ENCODE measurements at regions not wholly inside any gene's neighbourhood (a gene's known extent, or its start where the extent isn't known, plus 50 kb on each side); places are given as distances from the start of the nearest gene placed in this dataset.

GRCh38 chr6:139588076-139588639 lies 213.7 kb upstream of the CITED2 start:
- no peak overlapping the region for H3K4me3 ChIP-seq (ENCODE audit: insufficient read depth in 1 of 2, low read depth in 1 of 2, low read length in 2 of 2)
- no peak overlapping the region for H2AFZ ChIP-seq (ENCODE audit: low read depth, low read length)
- H2BK120ac ChIP-seq (ENCODE audit: low read depth, low read length), result peak overlapping the region; percentile 77
- no peak overlapping the region for H4K91ac ChIP-seq (ENCODE audit: low read length)
- no peaks in the 10 kb centered on the region for H3K27me3 ChIP-seq (ENCODE audit: control insufficient read depth in 1 of 2, insufficient read depth in 1 of 2, low read length in 2 of 2)
- H2AK5ac ChIP-seq (ENCODE audit: low read length, severe bottlenecking), result peak overlapping the region; percentile 97
- H3K27ac ChIP-seq (ENCODE audit: low read length, poor library complexity, severe bottlenecking), result peak overlapping the region; percentile 98
- no peaks in the 10 kb centered on the region for H3K79me1 ChIP-seq (replicated peaks; ENCODE audit: low read length, poor library complexity, severe bottlenecking)
- peak overlapping the region; percentile 96 for H2BK5ac ChIP-seq (ENCODE audit: low read depth, low read length, poor library complexity, severe bottlenecking)
- H2BK15ac ChIP-seq (ENCODE audit: low read depth, poor library complexity, severe bottlenecking), result no peak overlapping the region
- H4K8ac ChIP-seq (ENCODE audit: low read length), result peak overlapping the region; percentile 27
- no peak overlapping the region for H3K4me2 ChIP-seq (ENCODE audit: low read length, poor library complexity, severe bottlenecking)
- peak overlapping the region; percentile 8 to 52 for H2BK12ac ChIP-seq (ENCODE audit: low read length in 2 of 2)
- WGBS, result 17% methylated on average over 3 of the region's 3 CpGs
- peak overlapping the region; percentile 44 to 85 for H3K18ac ChIP-seq (ENCODE audit: low read depth in 1 of 2, low read length in 2 of 2)
- no peaks in the 10 kb centered on the region for H3K9me3 ChIP-seq (ENCODE audit: control insufficient read depth, low read length)
- H3K14ac ChIP-seq (ENCODE audit: low read length in 2 of 2), result no peak overlapping the region
- H3K36me3 ChIP-seq (ENCODE audit: control insufficient read depth in 1 of 2, insufficient read depth in 2 of 2, low read depth in 1 of 2, low read length in 2 of 2), result no peaks in the 10 kb centered on the region
- H3K9ac ChIP-seq (ENCODE audit: low read length), result peak overlapping the region; percentile 19
- H3K4me1 ChIP-seq (ENCODE audit: control insufficient read depth, insufficient read depth, low read depth, low read length), result peaks cover 4% of the 10 kb centered on the region
- H3K23ac ChIP-seq (ENCODE audit: low read length in 2 of 2), result no peak overlapping the region
- H3K4ac ChIP-seq (ENCODE audit: low read depth in 1 of 2, low read length in 2 of 2), result peak overlapping the region; percentile 21 to 61
- DNase-seq, result peak; percentile 75

- Histone ChIP-seq H3K27me3 (ENCODE audit: control insufficient read depth in 1 of 2, insufficient read depth in 1 of 2, low read length in 2 of 2) (no peaks in the 10 kb centered on the region), H3K36me3 (ENCODE audit: control insufficient read depth in 1 of 2, insufficient read depth in 2 of 2, low read depth in 1 of 2, low read length in 2 of 2) (no peaks in the 10 kb centered on the region), H3K27ac (ENCODE audit: low read length, poor library complexity, severe bottlenecking) (peak overlapping the region; percentile 98), H2BK15ac (ENCODE audit: low read depth, poor library complexity, severe bottlenecking) (no peak overlapping the region), H3K4ac (ENCODE audit: low read depth in 1 of 2, low read length in 2 of 2) (no peak overlapping the region), H3K4me2 (ENCODE audit: low read length, poor library complexity, severe bottlenecking) (no peak overlapping the region), H3K14ac (ENCODE audit: low read length in 2 of 2) (no peak overlapping the region), H3K4me3 (ENCODE audit: insufficient read depth in 1 of 2, low read depth in 1 of 2, low read length in 2 of 2) (no peak overlapping the region), H2AK5ac (ENCODE audit: low read length, severe bottlenecking) (no peak overlapping the region), H2BK120ac (ENCODE audit: low read depth, low read length) (no peak overlapping the region), H2BK5ac (ENCODE audit: low read depth, low read length, poor library complexity, severe bottlenecking) (no peak overlapping the region), H4K91ac (ENCODE audit: low read length) (no peak overlapping the region), H4K8ac (ENCODE audit: low read length) (no peak overlapping the region), H3K9ac (ENCODE audit: low read length) (no peak overlapping the region), H3K23ac (ENCODE audit: low read length in 2 of 2) (no peak overlapping the region), H2AFZ (ENCODE audit: low read depth, low read length) (no peak overlapping the region), H3K9me3 (ENCODE audit: control insufficient read depth, low read length) (no peaks in the 10 kb centered on the region), H3K79me1 (replicated peaks; ENCODE audit: low read length, poor library complexity, severe bottlenecking) (no peaks in the 10 kb centered on the region), H3K18ac (ENCODE audit: low read depth in 1 of 2, low read length in 2 of 2) (no peak overlapping the region), H2BK12ac (ENCODE audit: low read length in 2 of 2) (no peak overlapping the region), H3K4me1 (ENCODE audit: control insufficient read depth, insufficient read depth, low read depth, low read length) (peaks cover 5% of the 10 kb centered on the region)
- WGBS, result 0% methylated on average over 6 of the region's 6 CpGs
- DNase-seq, result peak; percentile 89
These were observed 213.0 kb upstream of the CITED2 start for GRCh38 chr6:139587469-139587868.

- Histone ChIP-seq H3K4ac (ENCODE audit: low read depth in 1 of 2, low read length in 2 of 2) (peak overlapping the region in 1 of 2 experiments; percentile 24), H3K4me3 (ENCODE audit: insufficient read depth in 1 of 2, low read depth in 1 of 2, low read length in 2 of 2) (no peak overlapping the region), H3K18ac (ENCODE audit: low read depth in 1 of 2, low read length in 2 of 2) (no peak overlapping the region), H2AK5ac (ENCODE audit: low read length, severe bottlenecking) (no peak overlapping the region), H4K8ac (ENCODE audit: low read length) (no peak overlapping the region), H3K23ac (ENCODE audit: low read length in 2 of 2) (no peak overlapping the region), H3K27ac (ENCODE audit: low read length, poor library complexity, severe bottlenecking) (peak overlapping the region; percentile 75), H3K9ac (ENCODE audit: low read length) (no peak overlapping the region), H3K9me3 (ENCODE audit: control insufficient read depth, low read length) (no peaks in the 10 kb centered on the region), H3K4me1 (ENCODE audit: control insufficient read depth, insufficient read depth, low read depth, low read length) (peaks cover 5% of the 10 kb centered on the region), H3K14ac (ENCODE audit: low read length in 2 of 2) (no peak overlapping the region), H2BK12ac (ENCODE audit: low read length in 2 of 2) (peak overlapping the region; percentile 34 to 83), H2AFZ (ENCODE audit: low read depth, low read length) (no peak overlapping the region), H3K36me3 (ENCODE audit: control insufficient read depth in 1 of 2, insufficient read depth in 2 of 2, low read depth in 1 of 2, low read length in 2 of 2) (no peaks in the 10 kb centered on the region), H2BK120ac (ENCODE audit: low read depth, low read length) (no peak overlapping the region), H3K27me3 (ENCODE audit: control insufficient read depth in 1 of 2, insufficient read depth in 1 of 2, low read length in 2 of 2) (no peaks in the 10 kb centered on the region), H3K79me1 (replicated peaks; ENCODE audit: low read length, poor library complexity, severe bottlenecking) (no peaks in the 10 kb centered on the region), H3K4me2 (ENCODE audit: low read length, poor library complexity, severe bottlenecking) (no peak overlapping the region), H2BK5ac (ENCODE audit: low read depth, low read length, poor library complexity, severe bottlenecking) (peak overlapping the region; percentile 54), H4K91ac (ENCODE audit: low read length) (no peak overlapping the region), H2BK15ac (ENCODE audit: low read depth, poor library complexity, severe bottlenecking) (no peak overlapping the region)
- 94% methylated on average over 3 of the region's 3 CpGs for WGBS
- DNase-seq, result no peak
These were observed 211.8 kb upstream of the CITED2 start for GRCh38 chr6:139586273-139586672.

GRCh38 chr6:139584599-139584998 lies 210.2 kb upstream of the CITED2 start:
- Histone ChIP-seq H4K8ac (ENCODE audit: low read length) (no peak overlapping the region), H3K4ac (ENCODE audit: low read depth in 1 of 2, low read length in 2 of 2) (no peak overlapping the region), H3K4me1 (ENCODE audit: control insufficient read depth, insufficient read depth, low read depth, low read length) (peaks cover 5% of the 10 kb centered on the region), H2BK12ac (ENCODE audit: low read length in 2 of 2) (peak overlapping the region in 1 of 2 experiments; percentile 73), H2BK5ac (ENCODE audit: low read depth, low read length, poor library complexity, severe bottlenecking) (no peak overlapping the region), H3K27ac (ENCODE audit: low read length, poor library complexity, severe bottlenecking) (no peak overlapping the region), H4K91ac (ENCODE audit: low read length) (no peak overlapping the region), H3K27me3 (ENCODE audit: control insufficient read depth in 1 of 2, insufficient read depth in 1 of 2, low read length in 2 of 2) (no peaks in the 10 kb centered on the region), H2AFZ (ENCODE audit: low read depth, low read length) (no peak overlapping the region), H3K4me3 (ENCODE audit: insufficient read depth in 1 of 2, low read depth in 1 of 2, low read length in 2 of 2) (no peak overlapping the region), H2BK120ac (ENCODE audit: low read depth, low read length) (no peak overlapping the region), H3K18ac (ENCODE audit: low read depth in 1 of 2, low read length in 2 of 2) (peak overlapping the region in 1 of 2 experiments; percentile 63), H3K79me1 (replicated peaks; ENCODE audit: low read length, poor library complexity, severe bottlenecking) (no peaks in the 10 kb centered on the region), H3K4me2 (ENCODE audit: low read length, poor library complexity, severe bottlenecking) (no peak overlapping the region), H3K9ac (ENCODE audit: low read length) (no peak overlapping the region), H3K36me3 (ENCODE audit: control insufficient read depth in 1 of 2, insufficient read depth in 2 of 2, low read depth in 1 of 2, low read length in 2 of 2) (no peaks in the 10 kb centered on the region), H2AK5ac (ENCODE audit: low read length, severe bottlenecking) (peak overlapping the region; percentile 52), H3K14ac (ENCODE audit: low read length in 2 of 2) (no peak overlapping the region), H3K9me3 (ENCODE audit: control insufficient read depth, low read length) (no peaks in the 10 kb centered on the region), H2BK15ac (ENCODE audit: low read depth, poor library complexity, severe bottlenecking) (no peak overlapping the region), H3K23ac (ENCODE audit: low read length in 2 of 2) (no peak overlapping the region)
- no peak for DNase-seq
- WGBS, result no CpG with 5 or more reads among the region's 1 CpG
